ENCODE measurements at regions not wholly inside any gene's neighbourhood (a gene's known extent, or its start where the extent isn't known, plus 50 kb on each side); places are given as distances from the start of the nearest gene placed in this dataset.

DNA sequence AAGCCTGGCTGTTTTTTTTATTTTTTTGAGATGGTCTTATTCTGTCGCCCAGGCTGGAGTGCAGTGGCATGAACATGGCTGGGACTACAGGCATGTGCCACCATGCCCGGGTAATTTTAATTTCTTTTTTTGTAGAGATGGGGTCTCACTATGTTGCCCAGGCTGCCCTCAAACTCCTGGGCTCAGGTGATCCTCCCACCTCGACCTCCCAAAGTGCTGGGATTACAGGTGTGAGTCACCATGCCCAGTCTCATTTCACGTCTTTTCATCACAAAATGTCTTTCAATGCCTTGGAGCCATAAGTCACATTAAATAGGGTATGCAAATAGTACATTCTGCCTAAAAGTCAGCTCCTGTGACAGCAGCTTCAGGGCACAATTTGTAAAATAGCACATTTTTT is 52.8 kb downstream of the SOX2 start:
- ChIA-PET POLR2A (ENCODE audit: low non-redundant PET) (no interaction called here), CTCF (no interaction called here)
- Histone ChIP-seq H3K4me3 (ENCODE audit: low read depth, low read length, poor library complexity, severe bottlenecking) (no peak overlapping the region), H3K36me3 (ENCODE audit: insufficient read depth, low read length, poor library complexity, severe bottlenecking) (no peaks in the 10 kb centered on the region), H3K27ac (ENCODE audit: low read depth, low read length, poor library complexity, severe bottlenecking) (no peak overlapping the region), H3K27me3 (replicated peaks; ENCODE audit: insufficient read depth, low read depth, low read length, poor library complexity) (no peaks in the 10 kb centered on the region), H3K4me1 (ENCODE audit: insufficient read depth, low read length, poor library complexity, severe bottlenecking) (no peaks in the 10 kb centered on the region), H3K9me3 (ENCODE audit: low read depth, low read length, poor library complexity, severe bottlenecking) (no peaks in the 10 kb centered on the region)
- BruUV-seq (replicated peaks) = no TSS peak
- intact Hi-C loops (cut with micrococcal nuclease; ENCODE audit: unreplicated experiment) = no loop called here
- no peak for TF ChIP-seq EZH2 (IDR thresholded peaks at IDR 0.05; ENCODE audit: borderline replicate concordance, low read depth, low read length, poor library complexity, severe bottlenecking)
- TF ChIP-seq, protein P1, sequence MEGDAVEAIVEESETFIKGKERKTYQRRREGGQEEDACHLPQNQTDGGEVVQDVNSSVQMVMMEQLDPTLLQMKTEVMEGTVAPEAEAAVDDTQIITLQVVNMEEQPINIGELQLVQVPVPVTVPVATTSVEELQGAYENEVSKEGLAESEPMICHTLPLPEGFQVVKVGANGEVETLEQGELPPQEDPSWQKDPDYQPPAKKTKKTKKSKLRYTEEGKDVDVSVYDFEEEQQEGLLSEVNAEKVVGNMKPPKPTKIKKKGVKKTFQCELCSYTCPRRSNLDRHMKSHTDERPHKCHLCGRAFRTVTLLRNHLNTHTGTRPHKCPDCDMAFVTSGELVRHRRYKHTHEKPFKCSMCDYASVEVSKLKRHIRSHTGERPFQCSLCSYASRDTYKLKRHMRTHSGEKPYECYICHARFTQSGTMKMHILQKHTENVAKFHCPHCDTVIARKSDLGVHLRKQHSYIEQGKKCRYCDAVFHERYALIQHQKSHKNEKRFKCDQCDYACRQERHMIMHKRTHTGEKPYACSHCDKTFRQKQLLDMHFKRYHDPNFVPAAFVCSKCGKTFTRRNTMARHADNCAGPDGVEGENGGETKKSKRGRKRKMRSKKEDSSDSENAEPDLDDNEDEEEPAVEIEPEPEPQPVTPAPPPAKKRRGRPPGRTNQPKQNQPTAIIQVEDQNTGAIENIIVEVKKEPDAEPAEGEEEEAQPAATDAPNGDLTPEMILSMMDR (conservative IDR thresholded peaks at IDR 0.05; ENCODE audit: low read depth, low read length) = no peak
- DNase-seq (ENCODE audit: low spot score) = no peak

DNA sequence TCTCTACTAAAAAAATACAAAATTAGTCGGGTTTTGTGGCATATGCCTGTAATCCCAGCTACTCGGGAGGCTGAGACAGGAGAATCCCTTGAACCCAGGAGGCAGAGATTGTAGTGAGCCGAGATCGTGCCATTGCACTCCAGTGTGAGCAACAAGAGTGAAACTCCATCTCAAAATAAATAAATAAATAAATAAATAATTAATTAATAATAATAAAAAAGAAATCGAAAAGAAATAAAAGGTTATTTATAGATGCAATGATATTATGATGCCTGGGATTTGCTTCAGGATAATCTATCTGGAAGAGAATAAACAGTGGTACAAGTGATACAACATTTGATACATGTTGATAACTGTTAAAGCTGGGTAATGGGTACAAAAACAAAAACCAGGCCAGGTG is 58.6 kb downstream of the SOX2 start:
- Histone ChIP-seq H3K4me3 (ENCODE audit: low read depth, low read length, poor library complexity, severe bottlenecking) (no peak overlapping the region), H3K4me1 (ENCODE audit: insufficient read depth, low read length, poor library complexity, severe bottlenecking) (no peaks in the 10 kb centered on the region), H3K27me3 (replicated peaks; ENCODE audit: insufficient read depth, low read depth, low read length, poor library complexity) (no peaks in the 10 kb centered on the region), H3K36me3 (ENCODE audit: insufficient read depth, low read length, poor library complexity, severe bottlenecking) (no peaks in the 10 kb centered on the region), H3K27ac (ENCODE audit: low read depth, low read length, poor library complexity, severe bottlenecking) (no peak overlapping the region), H3K9me3 (ENCODE audit: low read depth, low read length, poor library complexity, severe bottlenecking) (no peaks in the 10 kb centered on the region)
- no peak for TF ChIP-seq EZH2 (IDR thresholded peaks at IDR 0.05; ENCODE audit: borderline replicate concordance, low read depth, low read length, poor library complexity, severe bottlenecking)
- TF ChIP-seq, protein P1 (conservative IDR thresholded peaks at IDR 0.05; ENCODE audit: low read depth, low read length) = no peak
- no TSS peak for BruUV-seq (replicated peaks)
- POLR2A ChIA-PET (ENCODE audit: low non-redundant PET) = no interaction called here
- no peak for DNase-seq (ENCODE audit: low spot score)
- intact Hi-C loops (cut with micrococcal nuclease; ENCODE audit: unreplicated experiment) = no loop called here
- CTCF ChIA-PET = no interaction called here

DNA sequence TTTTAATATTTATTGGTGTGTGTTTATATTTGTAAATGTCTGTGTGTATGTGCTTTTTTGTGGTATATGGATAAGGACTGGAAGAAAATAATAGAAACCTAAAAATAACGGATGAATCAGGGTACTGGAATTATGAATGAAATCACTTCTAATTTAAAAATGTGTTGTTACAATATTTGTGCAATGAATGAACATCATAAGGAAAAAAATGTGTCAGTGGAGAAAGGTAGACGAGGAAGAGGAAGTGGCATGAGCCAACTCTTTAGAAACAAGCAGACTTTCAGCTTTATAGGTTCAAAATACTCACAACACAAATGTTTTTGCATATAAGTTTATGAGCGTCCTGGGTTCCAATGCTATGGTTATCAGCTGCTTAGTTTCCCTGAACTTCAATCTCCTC is 59.4 kb downstream of the SOX2 start:
- Histone ChIP-seq H3K36me3 (ENCODE audit: insufficient read depth, low read length, poor library complexity, severe bottlenecking) (no peaks in the 10 kb centered on the region), H3K9me3 (ENCODE audit: low read depth, low read length, poor library complexity, severe bottlenecking) (no peaks in the 10 kb centered on the region), H3K4me1 (ENCODE audit: insufficient read depth, low read length, poor library complexity, severe bottlenecking) (no peaks in the 10 kb centered on the region), H3K4me3 (ENCODE audit: low read depth, low read length, poor library complexity, severe bottlenecking) (no peak overlapping the region), H3K27ac (ENCODE audit: low read depth, low read length, poor library complexity, severe bottlenecking) (no peak overlapping the region), H3K27me3 (replicated peaks; ENCODE audit: insufficient read depth, low read depth, low read length, poor library complexity) (no peaks in the 10 kb centered on the region)
- ChIA-PET CTCF (no interaction called here), POLR2A (ENCODE audit: low non-redundant PET) (no interaction called here)
- TF ChIP-seq, protein P1 (conservative IDR thresholded peaks at IDR 0.05; ENCODE audit: low read depth, low read length) = no peak
- no peak for TF ChIP-seq EZH2 (IDR thresholded peaks at IDR 0.05; ENCODE audit: borderline replicate concordance, low read depth, low read length, poor library complexity, severe bottlenecking)
- BruUV-seq (replicated peaks) = no TSS peak
- intact Hi-C loops (cut with micrococcal nuclease; ENCODE audit: unreplicated experiment) = no loop called here
- no peak for DNase-seq (ENCODE audit: low spot score)
